ENCODE measurements at regions not wholly inside any gene's neighbourhood (a gene's known extent, or its start where the extent isn't known, plus 50 kb on each side); places are given as distances from the start of the nearest gene placed in this dataset.
A peak's percentile ranks its signal among the peaks of the same experiment; 100 is the strongest.
"Not testable (repeated sequence)": the region's sequence is repeated elsewhere in the genome, so short reads cannot be mapped to it uniquely, and the experiment has no call there.

GRCh38 chr7:142478479-142479220, 220.8 kb upstream of the PRSS58 start:
- no peak overlapping the region for H3K27ac Mint-ChIP-seq
- peaks cover 70% of the 10 kb centered on the region for H3K4me1 Mint-ChIP-seq
- ATAC-seq, result peak; percentile 39
- H3K4me3 Mint-ChIP-seq, result peak overlapping the region in 1 of 2 donors; percentile 69
- peak in 1 of 2 donors; percentile 37 for DNase-seq
- no peaks in the 10 kb centered on the region for H3K9me3 Mint-ChIP-seq
- no peaks in the 10 kb centered on the region for H3K27me3 Mint-ChIP-seq

- not testable (repeated sequence) for ATAC-seq, H3K9me3 Mint-ChIP-seq, DNase-seq, H3K27me3 Mint-ChIP-seq
- Mint-ChIP-seq H3K4me1 (peaks cover 68% of the 10 kb centered on the region), H3K27ac (peak overlapping the region in 1 of 2 donors; percentile 72), H3K4me3 (peak overlapping the region; percentile 49 to 69)
Measured at GRCh38 chr7:142477801-142478200, 219.9 kb upstream of the PRSS58 start.

DNA sequence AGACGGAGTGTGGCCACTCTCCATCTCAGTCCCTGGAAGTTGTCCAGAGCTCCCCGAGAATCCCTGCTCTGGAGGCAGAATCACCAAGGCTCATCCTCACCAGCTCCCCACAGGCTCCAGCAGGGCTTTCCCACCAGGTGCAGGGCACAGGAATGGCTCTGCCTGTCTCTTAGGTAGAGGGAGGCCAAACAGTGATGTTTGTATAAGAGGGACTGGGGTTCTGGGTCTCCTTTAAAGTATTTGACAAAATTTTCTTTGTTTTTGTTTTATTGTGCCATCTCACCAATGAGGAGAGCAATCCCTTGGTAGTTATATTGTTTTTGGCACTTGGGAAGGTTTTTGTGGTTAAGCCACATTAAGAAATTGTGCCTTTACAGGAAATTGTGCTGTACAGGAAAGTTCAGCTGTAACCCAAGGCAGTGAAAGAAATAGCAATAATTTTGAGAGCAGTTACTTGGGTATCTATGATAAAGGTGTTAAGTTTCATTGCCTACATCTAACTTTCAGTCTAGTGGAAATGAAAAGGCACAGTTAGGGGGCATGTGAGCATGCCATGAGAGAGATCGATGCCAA, 219.3 kb upstream of the PRSS58 start:
- ATAC-seq (peak; percentile 42), DNase-seq (no peak)
- H3K27ac Mint-ChIP-seq, result peak overlapping the region in 1 of 2 donors; percentile 72
- peaks cover 62% of the 10 kb centered on the region for H3K4me1 Mint-ChIP-seq
- peak overlapping the region; percentile 49 to 69 for H3K4me3 Mint-ChIP-seq
- H3K9me3 Mint-ChIP-seq, result no peaks in the 10 kb centered on the region
- H3K27me3 Mint-ChIP-seq, result no peaks in the 10 kb centered on the region

GRCh38 chr7:142476077-142476476, 218.2 kb upstream of the PRSS58 start:
- DNase-seq (no peak), ATAC-seq (no peak)
- Mint-ChIP-seq H3K27ac (no peak overlapping the region), H3K9me3 (no peaks in the 10 kb centered on the region), H3K27me3 (no peaks in the 10 kb centered on the region), H3K4me3 (no peak overlapping the region), H3K4me1 (peaks cover 52% of the 10 kb centered on the region)

DNA sequence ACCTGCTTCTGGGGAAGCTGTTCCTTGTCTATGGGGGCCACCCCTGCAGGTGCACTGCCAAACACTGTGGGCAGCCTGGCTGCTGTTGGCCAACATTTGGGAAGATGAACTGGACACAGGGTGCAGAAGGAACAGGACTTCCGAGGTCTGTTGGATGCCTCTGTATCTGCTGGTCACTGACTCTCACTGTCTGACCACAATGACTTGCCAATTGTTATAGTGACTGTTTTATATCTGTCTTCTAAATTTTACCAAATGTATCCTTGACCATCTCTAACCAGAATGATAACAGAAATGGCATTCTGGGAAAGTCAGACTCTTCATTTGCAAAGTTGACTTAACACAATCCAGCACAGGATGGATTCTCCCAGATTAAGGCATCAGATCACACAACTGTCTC, 214.0 kb upstream of the PRSS58 start:
- DNase-seq, result no peak
- no peak for ATAC-seq
- Mint-ChIP-seq H3K27ac (no peak overlapping the region), H3K4me3 (no peak overlapping the region), H3K4me1 (peaks cover 53% of the 10 kb centered on the region), H3K27me3 (no peaks in the 10 kb centered on the region), H3K9me3 (no peaks in the 10 kb centered on the region)

DNA sequence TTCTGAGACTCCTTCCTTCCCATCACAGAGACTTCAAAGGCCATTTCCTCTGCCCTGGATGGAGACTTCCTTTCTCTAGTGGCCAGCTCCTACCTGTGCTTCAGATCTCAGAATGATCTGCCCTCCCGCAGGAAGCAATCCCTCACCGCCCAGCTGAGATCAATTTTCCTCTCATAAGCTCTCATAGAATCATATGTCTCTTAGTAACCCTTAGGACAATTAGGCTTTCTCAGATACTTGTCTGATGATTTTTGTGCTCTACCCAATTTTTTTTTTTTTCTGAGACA, 212.6 kb upstream of the PRSS58 start:
- H3K4me1 Mint-ChIP-seq, result peaks cover 44% of the 10 kb centered on the region
- H3K9me3 Mint-ChIP-seq, result no peaks in the 10 kb centered on the region
- H3K27me3 Mint-ChIP-seq, result no peaks in the 10 kb centered on the region
- H3K27ac Mint-ChIP-seq, result peak overlapping the region in 1 of 2 donors; percentile 36
- DNase-seq, result no peak
- peak overlapping the region in 1 of 2 donors; percentile 21 for H3K4me3 Mint-ChIP-seq
- ATAC-seq, result no peak

DNA sequence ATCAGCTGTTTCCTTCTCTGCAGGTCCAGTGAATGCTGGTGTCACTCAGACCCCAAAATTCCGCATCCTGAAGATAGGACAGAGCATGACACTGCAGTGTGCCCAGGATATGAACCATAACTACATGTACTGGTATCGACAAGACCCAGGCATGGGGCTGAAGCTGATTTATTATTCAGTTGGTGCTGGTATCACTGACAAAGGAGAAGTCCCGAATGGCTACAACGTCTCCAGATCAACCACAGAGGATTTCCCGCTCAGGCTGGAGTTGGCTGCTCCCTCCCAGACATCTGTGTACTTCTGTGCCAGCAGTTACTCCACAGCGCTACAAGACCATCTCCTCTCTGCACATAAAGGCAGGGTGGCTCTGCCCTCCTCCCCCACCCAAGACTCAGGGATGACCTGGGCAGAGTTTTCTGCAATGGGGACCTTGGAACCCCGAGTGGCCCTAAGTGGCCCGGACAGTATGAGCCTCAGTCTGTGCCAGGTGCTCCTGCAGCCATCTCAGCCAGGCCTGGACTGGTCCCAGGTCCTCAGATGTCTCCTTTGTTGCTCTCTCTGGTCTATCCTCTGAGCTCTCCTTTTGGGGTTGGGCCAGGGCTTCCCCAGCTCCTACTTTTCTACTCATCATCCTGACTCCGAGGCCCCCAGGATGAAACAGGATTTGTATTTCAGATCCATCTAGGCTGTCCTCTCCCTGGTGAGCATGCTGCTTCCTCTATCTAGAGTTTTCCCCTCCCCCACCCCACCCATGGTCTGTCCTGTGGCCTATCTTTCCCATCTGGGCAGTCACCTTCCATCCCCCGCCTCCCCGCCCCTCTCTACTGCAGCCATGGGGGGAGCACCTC, 212.1 kb upstream of the PRSS58 start:
- Mint-ChIP-seq H3K4me3 (no peak overlapping the region), H3K27me3 (no peaks in the 10 kb centered on the region), H3K9me3 (no peaks in the 10 kb centered on the region), H3K4me1 (peaks cover 42% of the 10 kb centered on the region), H3K27ac (peak overlapping the region; percentile 36 to 49)
- DNase-seq, result no peak
- peak; percentile 32 for ATAC-seq

- Mint-ChIP-seq H3K4me3 (no peak overlapping the region), H3K9me3 (no peaks in the 10 kb centered on the region), H3K4me1 (peaks cover 35% of the 10 kb centered on the region), H3K27me3 (no peaks in the 10 kb centered on the region), H3K27ac (peak overlapping the region in 1 of 2 donors; percentile 10)
- ATAC-seq, result no peak
- DNase-seq, result no peak
Measured at GRCh38 chr7:142468871-142469665, 211.2 kb upstream of the PRSS58 start.

GRCh38 chr7:142467056-142467655, 209.3 kb upstream of the PRSS58 start:
- not testable (repeated sequence) for H3K9me3 Mint-ChIP-seq, H3K4me3 Mint-ChIP-seq, H3K27me3 Mint-ChIP-seq, DNase-seq, ATAC-seq
- Mint-ChIP-seq H3K27ac (peak overlapping the region in 1 of 2 donors; percentile 21), H3K4me1 (peaks cover 44% of the 10 kb centered on the region)

GRCh38 chr7:142463401-142463850, 205.6 kb upstream of the PRSS58 start:
- Mint-ChIP-seq H3K9me3 (no peaks in the 10 kb centered on the region), H3K4me3 (peak overlapping the region; percentile 73 to 78), H3K4me1 (peaks cover 40% of the 10 kb centered on the region), H3K27me3 (no peaks in the 10 kb centered on the region), H3K27ac (peak overlapping the region; percentile 97 to 98)
- ATAC-seq, result peak; percentile 69
- DNase-seq, result peak in 1 of 2 donors; percentile 23

DNA sequence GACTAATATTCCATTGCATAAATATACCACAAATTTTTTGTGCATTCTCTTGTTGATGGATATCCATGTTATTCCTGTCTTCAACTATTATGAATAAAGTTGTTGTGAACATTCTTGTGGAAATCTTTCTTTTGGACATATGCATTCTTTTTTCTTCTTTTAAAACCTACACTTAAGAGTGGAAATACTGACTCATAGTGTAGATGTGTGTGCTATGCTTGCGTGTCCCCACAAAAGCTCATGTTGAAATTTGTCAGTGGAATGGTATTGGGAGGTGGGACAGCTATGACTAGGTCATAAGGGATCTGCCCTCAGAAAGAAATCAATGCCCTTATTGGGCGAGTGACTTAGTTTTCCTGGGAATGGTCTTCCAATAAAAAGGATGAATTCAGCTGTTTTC, 203.6 kb upstream of the PRSS58 start:
- H3K27me3 Mint-ChIP-seq, result no peaks in the 10 kb centered on the region
- ATAC-seq (no peak), DNase-seq (no peak)
- no peaks in the 10 kb centered on the region for H3K9me3 Mint-ChIP-seq
- peak overlapping the region; percentile 55 to 88 for H3K27ac Mint-ChIP-seq
- H3K4me1 Mint-ChIP-seq, result peaks cover 40% of the 10 kb centered on the region
- H3K4me3 Mint-ChIP-seq, result no peak overlapping the region

DNA sequence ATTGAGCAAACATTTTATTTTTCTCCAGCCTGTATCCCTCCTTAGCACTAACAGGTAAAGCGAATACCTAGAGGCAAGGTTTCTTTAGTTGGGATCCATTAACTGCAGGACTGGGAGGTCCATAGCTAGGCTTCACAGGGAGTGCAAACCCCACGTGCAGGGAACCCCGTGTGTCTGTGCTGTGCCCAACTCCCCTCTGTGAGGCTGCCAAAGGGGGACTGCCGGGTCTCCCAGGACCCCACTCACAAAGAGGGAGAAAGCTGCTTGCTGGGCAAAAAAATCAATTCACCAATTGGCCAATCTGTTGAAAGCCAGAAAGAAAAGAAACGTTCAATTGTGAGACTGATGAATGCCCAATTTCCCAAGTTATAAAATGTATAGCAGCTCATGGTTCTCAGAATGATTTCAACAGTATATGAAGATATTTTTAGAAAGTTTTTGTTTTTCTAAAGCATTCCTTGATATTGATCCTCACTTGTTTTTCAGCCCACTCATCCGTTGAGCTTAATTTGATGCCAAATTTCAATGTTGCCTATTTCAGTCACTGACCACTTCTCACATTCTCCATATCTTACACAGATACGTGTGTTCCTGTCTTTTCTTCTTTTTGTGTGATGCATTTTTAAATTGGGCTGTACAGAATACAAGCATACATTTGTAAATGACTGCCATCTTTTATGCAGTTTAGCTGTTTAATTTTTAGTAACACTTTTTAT, 202.7 kb upstream of the PRSS58 start:
- DNase-seq (no peak), ATAC-seq (no peak)
- Mint-ChIP-seq H3K27me3 (no peaks in the 10 kb centered on the region), H3K9me3 (no peaks in the 10 kb centered on the region), H3K4me3 (no peak overlapping the region), H3K4me1 (peaks cover 40% of the 10 kb centered on the region), H3K27ac (no peak overlapping the region)

DNA sequence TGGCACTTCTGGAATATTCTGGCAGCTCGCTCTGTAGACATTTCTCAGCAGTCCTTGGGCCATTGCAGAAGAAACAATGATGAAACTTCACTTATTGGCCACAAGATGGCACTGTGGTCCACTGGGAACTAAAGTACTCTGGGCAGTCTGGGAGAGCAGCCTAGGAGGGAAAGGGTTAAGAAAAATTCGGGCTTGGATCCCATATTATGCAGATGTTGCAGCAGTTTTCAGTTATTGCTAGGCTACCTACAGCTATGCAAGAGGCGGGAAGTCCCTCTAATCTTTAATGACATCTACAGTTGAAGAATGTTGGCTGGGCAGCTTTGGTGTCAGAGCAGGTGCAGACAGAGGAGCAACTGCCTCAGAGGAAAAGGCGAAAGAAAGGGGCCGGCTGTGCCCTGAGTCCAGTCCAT, 201.7 kb upstream of the PRSS58 start:
- H3K9me3 Mint-ChIP-seq, result no peaks in the 10 kb centered on the region
- DNase-seq (peak; percentile 19 to 33), ATAC-seq (peak; percentile 63)
- H3K4me3 Mint-ChIP-seq, result peak overlapping the region; percentile 22 to 27
- peaks cover 47% of the 10 kb centered on the region for H3K4me1 Mint-ChIP-seq
- no peak overlapping the region for H3K27ac Mint-ChIP-seq
- H3K27me3 Mint-ChIP-seq, result no peaks in the 10 kb centered on the region

GRCh38 chr7:142457146-142457703, 199.4 kb upstream of the PRSS58 start:
- Mint-ChIP-seq H3K27ac (no peak overlapping the region), H3K4me1 (peaks cover 37% of the 10 kb centered on the region)

More at GRCh38 chr7:142457146-142457703, 199.4 kb upstream of the PRSS58 start:
- Mint-ChIP-seq H3K4me3 (no peak overlapping the region), H3K27me3 (no peaks in the 10 kb centered on the region), H3K9me3 (no peaks in the 10 kb centered on the region)
- ATAC-seq, result no peak
- DNase-seq, result no peak
